H1 (cell line): ENCODE measurements at regions not wholly inside any gene's neighbourhood (a gene's known extent, or its start where the extent isn't known, plus 50 kb on each side); places are given as distances from the start of the nearest gene placed in this dataset.

Experiments
- BCL11A ChIP-seq, 2 experiments: IDR thresholded peaks; one replicate each; pipeline ENCODE4 v1.6.1; 2011; ENCODE audit warnings: low read depth in 2 of 2, low read length in 2 of 2, mild to moderate bottlenecking in 2 of 2
- CTCF ChIP-seq, 3 experiments: IDR thresholded peaks; 1 replicate in 2 of 3; 2 replicates in 1 of 3; pipeline versions ENCODE4 v1.5.1 to v1.6.1; 2011; ENCODE audit warnings: low read length in 3 of 3, mild to moderate bottlenecking in 3 of 3, inconsistent platforms in 2 of 3, low read depth in 1 of 3, moderate library complexity in 1 of 3; ENCODE audit not compliant: insufficient read depth in 1 of 3; ENCODE audit errors: control extremely low read depth in 1 of 3

GRCh38 chr15:69852482-69852881 is 245.2 kb downstream of the TLE3 start:
- TF ChIP-seq BCL11A (IDR thresholded peaks at IDR 0.05; ENCODE audit: low read depth in 2 of 2, low read length in 2 of 2), result no peak
- no peak for TF ChIP-seq CTCF (IDR thresholded peaks at IDR 0.05; ENCODE audit: control extremely low read depth in 1 of 3, insufficient read depth in 1 of 3, low read depth in 1 of 3, low read length in 3 of 3)
